HCT116 (cell line): ENCODE measurements at regions not wholly inside any gene's neighbourhood (a gene's known extent, or its start where the extent isn't known, plus 50 kb on each side); places are given as distances from the start of the nearest gene placed in this dataset.

Experiments
- CTCF ChIP-seq, 3 experiments: fragments of 200-600 bp in 1 of 3; sonication (generic) in 1 of 3; IDR thresholded peaks in 2 of 3; conservative IDR thresholded peaks in 1 of 3; 2 replicates each; pipeline ENCODE4 v1.5.1; 2012 to 2017; ENCODE audit warnings: low read depth in 2 of 3, low read length in 2 of 3, antibody characterized with exemption in 1 of 3, borderline replicate concordance in 1 of 3, control low read depth in 1 of 3, mild to moderate bottlenecking in 1 of 3, mixed read lengths in 1 of 3, mixed run types in 1 of 3, moderate library complexity in 1 of 3; ENCODE audit not compliant: insufficient read depth in 1 of 3
- ELF1 ChIP-seq: IDR thresholded peaks from 2 replicates; pipeline ENCODE4 v1.6.1; 2012; ENCODE audit warnings: low read depth, borderline replicate concordance
- EZH2phosphoT487 ChIP-seq: fragments of 200-600 bp; IDR thresholded peaks from 2 replicates; pipeline ENCODE4 v1.6.1; 2018; ENCODE audit warnings: antibody characterized with exemption, borderline replicate concordance
- FOSL1 ChIP-seq: IDR thresholded peaks from 2 replicates; pipeline ENCODE4 v1.6.1; 2012; ENCODE audit warnings: low read depth
- MAX ChIP-seq: IDR thresholded peaks from 2 replicates; pipeline ENCODE4 v1.6.1; 2012
- POLR2A ChIP-seq: IDR thresholded peaks from 2 replicates; pipeline ENCODE4 v1.7.0; 2011; ENCODE audit warnings: borderline replicate concordance; ENCODE audit not compliant: insufficient read depth, insufficient read length; ENCODE audit errors: extremely low read depth
- RAD21 ChIP-seq: IDR thresholded peaks from 2 replicates; pipeline ENCODE4 v1.6.1; 2012; ENCODE audit warnings: low read depth, mild to moderate bottlenecking
- SIN3A ChIP-seq: IDR thresholded peaks from 2 replicates; pipeline ENCODE4 v1.6.1; 2012; ENCODE audit warnings: low read depth
- SP1 ChIP-seq: IDR thresholded peaks from 2 replicates; pipeline ENCODE4 v1.6.1; 2012; ENCODE audit warnings: low read depth

GRCh38 chr1:232227306-232227705 is 402.6 kb downstream of the SIPA1L2 start:
- TF ChIP-seq EZH2phosphoT487 (no peak), POLR2A (no peak), CTCF (IDR thresholded peaks at IDR 0.05 in 2 of 3, conservative IDR thresholded peaks at IDR 0.05 in 1 of 3; ENCODE audit: borderline replicate concordance in 1 of 3, insufficient read depth in 1 of 3, low read depth in 2 of 3, low read length in 2 of 3) (no peak), SP1 (no peak), FOSL1 (no peak), ELF1 (no peak), RAD21 (no peak), SIN3A (no peak), MAX (no peak)
